ENCODE measurements at regions not wholly inside any gene's neighbourhood (a gene's known extent, or its start where the extent isn't known, plus 50 kb on each side); places are given as distances from the start of the nearest gene placed in this dataset.
"Not testable (repeated sequence)": the region's sequence is repeated elsewhere in the genome, so short reads cannot be mapped to it uniquely, and the experiment has no call there.

DNA sequence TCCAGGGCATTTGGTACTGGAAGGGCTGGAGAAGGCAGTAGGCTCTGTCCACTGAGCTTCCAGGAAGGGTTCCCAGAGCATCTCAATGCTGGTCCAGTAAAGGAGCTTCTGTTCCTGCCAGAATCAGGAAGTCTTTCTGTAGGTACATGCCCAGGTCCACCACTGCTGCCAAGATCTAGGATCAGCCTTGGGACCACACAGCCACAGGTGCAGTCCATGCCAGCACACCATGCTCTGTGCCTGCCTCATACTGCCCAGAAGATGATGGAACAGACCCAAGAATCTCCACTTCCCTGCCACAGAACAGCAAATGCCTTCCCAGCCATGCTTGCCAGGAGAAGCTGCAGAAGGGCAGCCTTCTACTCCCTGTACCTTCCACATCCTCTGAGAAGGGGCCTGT lies 89.3 kb downstream of the CDRT15L2 start:
- H3K27me3 Mint-ChIP-seq; H3K4me1 Mint-ChIP-seq; H3K27ac Mint-ChIP-seq; DNase-seq; H3K4me3 Mint-ChIP-seq; ATAC-seq; H3K9me3 ChIP-seq (ENCODE audit: control insufficient read depth, low read length, poor library complexity, severe bottlenecking); H3K36me3 Mint-ChIP-seq (ENCODE audit: low read depth): not testable (repeated sequence)

DNA sequence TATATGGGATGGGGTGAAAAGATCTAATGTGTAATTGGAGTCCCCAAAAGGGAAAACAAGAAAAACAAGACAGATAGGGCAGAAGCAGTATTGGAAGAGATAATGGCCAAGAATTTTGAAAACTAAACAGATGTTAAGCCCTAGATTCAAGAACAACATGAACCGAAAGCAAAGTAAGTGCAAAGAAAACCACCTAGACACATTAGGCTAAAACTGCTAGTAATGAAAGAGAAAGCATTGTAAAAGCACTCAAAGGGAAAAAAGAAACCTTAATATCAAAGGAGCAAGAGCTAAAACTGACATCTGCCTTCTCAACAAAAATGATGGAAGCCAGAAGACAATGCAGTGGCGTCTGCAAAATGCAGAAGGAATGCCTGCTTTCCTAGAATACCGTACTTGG lies 91.0 kb downstream of the CDRT15L2 start:
- not testable (repeated sequence) for H3K36me3 Mint-ChIP-seq (ENCODE audit: low read depth); DNase-seq; H3K27me3 Mint-ChIP-seq; H3K27ac Mint-ChIP-seq; H3K4me1 Mint-ChIP-seq; H3K4me3 Mint-ChIP-seq; H3K9me3 ChIP-seq (ENCODE audit: control insufficient read depth, low read length, poor library complexity, severe bottlenecking); ATAC-seq

DNA sequence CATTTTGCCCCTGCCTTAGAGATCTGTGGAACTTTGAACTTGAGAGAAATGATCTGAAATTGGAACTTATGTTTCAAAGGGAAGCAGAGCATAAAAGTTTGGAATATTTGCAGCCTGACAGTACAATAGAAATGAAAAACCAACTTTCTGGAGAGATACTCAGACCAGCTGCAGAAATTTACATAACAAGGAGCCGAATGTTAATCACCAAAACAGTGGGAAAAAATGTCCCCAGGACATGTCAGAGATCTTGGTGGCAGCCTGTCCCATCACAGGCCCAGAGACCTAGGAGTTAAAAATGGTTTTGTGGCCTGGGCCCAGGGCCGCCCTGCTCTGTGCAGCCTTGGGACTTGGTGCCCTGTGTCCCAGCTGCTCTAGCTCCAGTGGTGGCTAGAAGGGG lies 94.8 kb downstream of the CDRT15L2 start:
- not testable (repeated sequence) for H3K27ac Mint-ChIP-seq, H3K4me3 Mint-ChIP-seq, ATAC-seq

DNA sequence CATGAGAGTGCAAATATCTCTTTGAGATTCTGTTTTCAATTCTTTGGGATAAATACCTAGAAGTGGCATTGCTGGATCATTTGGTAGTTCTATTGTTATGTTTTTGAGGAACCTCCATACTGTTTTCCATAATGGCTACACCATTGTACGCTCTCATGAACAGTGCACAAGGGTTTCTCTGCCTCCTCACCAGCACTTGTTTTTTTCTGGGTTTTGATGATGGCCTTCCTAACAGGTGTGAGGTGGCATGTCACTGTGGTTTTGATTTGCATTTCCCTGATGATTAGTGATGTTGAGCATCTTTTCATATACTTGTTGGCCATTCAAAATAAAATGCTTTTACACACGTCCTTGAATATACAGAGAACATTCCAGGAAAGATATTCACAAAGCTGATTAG lies 96.2 kb downstream of the CDRT15L2 start:
- H3K4me1 Mint-ChIP-seq; H3K9me3 ChIP-seq (ENCODE audit: control insufficient read depth, low read length, poor library complexity, severe bottlenecking); DNase-seq; ATAC-seq; H3K36me3 Mint-ChIP-seq (ENCODE audit: low read depth); H3K4me3 Mint-ChIP-seq; H3K27ac Mint-ChIP-seq; H3K27me3 Mint-ChIP-seq: not testable (repeated sequence)

More for the DNA sequence above, 94.8 kb downstream of the CDRT15L2 start:
- not testable (repeated sequence) for H3K27me3 Mint-ChIP-seq; H3K4me1 Mint-ChIP-seq; H3K36me3 Mint-ChIP-seq (ENCODE audit: low read depth); H3K9me3 ChIP-seq (ENCODE audit: control insufficient read depth, low read length, poor library complexity, severe bottlenecking); DNase-seq

DNA sequence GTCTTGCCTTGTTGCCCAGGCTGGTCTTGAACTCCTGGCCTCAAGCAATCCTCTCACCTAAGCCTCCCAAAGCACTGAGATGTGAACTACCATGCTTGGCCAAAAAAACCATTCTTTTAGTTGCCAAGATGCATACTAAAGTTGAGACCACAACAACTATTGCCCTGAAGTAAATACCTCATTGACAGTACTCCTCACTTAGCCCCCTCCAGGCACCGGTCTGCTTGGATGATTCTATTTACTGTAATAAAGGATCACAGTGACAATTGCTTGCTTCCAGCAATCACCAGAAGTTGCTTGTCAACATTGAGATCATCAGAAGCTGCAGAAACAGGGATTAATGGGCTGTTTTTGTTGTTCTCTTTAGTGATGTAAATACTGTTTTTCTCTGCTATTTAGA lies 97.1 kb downstream of the CDRT15L2 start:
- not testable (repeated sequence) for H3K36me3 Mint-ChIP-seq (ENCODE audit: low read depth); H3K4me3 Mint-ChIP-seq

DNA sequence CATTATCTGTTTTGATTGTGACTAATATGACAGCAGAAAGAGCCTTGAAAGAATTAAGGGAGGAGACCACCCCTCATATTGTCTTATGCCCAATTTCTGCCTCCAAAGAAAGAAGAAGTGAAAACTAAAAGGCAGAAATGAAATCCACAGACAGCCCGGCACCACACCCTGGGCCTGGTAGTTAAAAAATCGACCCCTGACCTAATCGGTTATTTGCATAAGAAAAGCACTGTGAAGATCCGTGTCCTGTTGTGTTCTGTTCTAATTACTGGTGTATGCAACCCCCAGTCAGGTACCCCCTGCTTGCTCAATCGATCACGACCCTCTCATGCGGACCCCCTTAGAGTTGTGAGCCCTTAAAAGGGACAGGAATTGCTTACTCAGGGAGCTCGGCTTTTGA lies 97.9 kb downstream of the CDRT15L2 start:
- not testable (repeated sequence) for H3K4me1 Mint-ChIP-seq; H3K4me3 Mint-ChIP-seq; H3K36me3 Mint-ChIP-seq (ENCODE audit: low read depth); ATAC-seq; H3K27me3 Mint-ChIP-seq; DNase-seq; H3K9me3 ChIP-seq (ENCODE audit: control insufficient read depth, low read length, poor library complexity, severe bottlenecking); H3K27ac Mint-ChIP-seq

More for the DNA sequence above, 97.1 kb downstream of the CDRT15L2 start:
- not testable (repeated sequence) for H3K27me3 Mint-ChIP-seq; H3K27ac Mint-ChIP-seq; H3K9me3 ChIP-seq (ENCODE audit: control insufficient read depth, low read length, poor library complexity, severe bottlenecking); DNase-seq; ATAC-seq; H3K4me1 Mint-ChIP-seq

DNA sequence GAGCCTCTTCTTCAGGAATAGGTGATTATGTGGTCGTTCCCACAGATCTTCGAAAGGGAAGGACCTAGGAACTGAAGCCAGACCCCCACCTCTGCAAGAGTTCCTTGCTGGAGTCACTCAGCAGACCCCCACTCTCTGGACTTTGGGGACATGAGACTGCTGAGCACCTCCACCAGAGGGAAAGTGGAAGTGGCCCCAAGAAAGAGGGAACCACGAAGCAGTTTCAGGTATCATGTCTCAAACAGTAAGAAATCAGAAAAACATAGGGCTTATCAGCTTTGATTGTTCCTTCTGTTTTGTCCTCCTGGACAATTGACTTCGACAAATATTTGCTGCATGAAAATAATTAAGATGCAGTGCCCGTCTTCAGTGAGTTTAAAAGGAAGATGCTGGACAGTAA lies 98.9 kb downstream of the CDRT15L2 start:
- not testable (repeated sequence) for ATAC-seq; DNase-seq; H3K27me3 Mint-ChIP-seq; H3K4me1 Mint-ChIP-seq; H3K4me3 Mint-ChIP-seq; H3K9me3 ChIP-seq (ENCODE audit: control insufficient read depth, low read length, poor library complexity, severe bottlenecking); H3K27ac Mint-ChIP-seq; H3K36me3 Mint-ChIP-seq (ENCODE audit: low read depth)

DNA sequence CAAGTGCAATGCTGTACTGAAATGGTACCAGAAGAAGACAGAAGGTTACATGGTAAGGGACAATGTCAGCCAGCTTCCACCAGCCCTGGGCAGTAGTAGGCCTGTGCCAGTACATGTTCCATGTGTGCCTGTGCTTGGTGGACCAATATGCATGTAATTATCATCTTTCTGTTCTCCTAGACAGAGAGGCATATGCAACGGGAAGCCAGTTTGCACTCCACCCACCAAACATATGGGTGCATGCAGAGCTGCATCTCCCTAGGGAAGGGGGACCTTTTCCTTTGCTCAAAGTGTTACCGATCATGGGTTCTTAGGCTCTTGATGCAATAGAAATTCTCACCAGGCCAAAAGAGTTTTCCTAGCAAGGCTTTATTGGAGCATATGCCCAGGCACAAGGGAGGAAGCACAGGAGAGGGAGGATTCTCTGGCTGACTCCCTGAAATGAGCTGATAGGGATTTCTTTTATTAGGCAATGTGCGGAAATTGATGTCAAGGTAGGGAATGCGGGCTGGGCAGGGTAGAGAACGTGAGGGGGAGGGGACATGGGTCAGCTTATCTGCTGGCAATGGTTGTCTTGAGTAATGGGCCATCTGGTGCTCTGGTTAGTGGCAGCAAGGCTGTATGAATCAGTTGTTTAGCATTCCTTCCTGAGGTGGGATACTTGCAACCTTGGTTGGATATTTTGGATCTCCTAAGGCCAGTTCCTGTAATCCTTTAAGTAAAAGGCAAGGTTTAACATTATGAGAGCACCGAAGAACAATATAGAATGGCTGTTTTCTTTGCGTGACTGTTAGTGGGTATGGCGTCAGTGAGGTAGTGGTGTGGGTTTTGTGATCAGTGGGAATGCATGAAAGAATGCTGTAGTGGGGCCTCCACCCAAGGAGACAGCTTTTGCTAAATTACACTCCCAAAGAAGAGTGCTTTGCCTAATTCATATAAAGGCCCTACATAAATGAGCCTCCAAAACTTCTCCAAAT lies 102.5 kb downstream of the CDRT15L2 start:
- H3K27me3 Mint-ChIP-seq; H3K4me1 Mint-ChIP-seq; DNase-seq; H3K27ac Mint-ChIP-seq; H3K9me3 ChIP-seq (ENCODE audit: control insufficient read depth, low read length, poor library complexity, severe bottlenecking); ATAC-seq; H3K4me3 Mint-ChIP-seq; H3K36me3 Mint-ChIP-seq (ENCODE audit: low read depth): not testable (repeated sequence)

DNA sequence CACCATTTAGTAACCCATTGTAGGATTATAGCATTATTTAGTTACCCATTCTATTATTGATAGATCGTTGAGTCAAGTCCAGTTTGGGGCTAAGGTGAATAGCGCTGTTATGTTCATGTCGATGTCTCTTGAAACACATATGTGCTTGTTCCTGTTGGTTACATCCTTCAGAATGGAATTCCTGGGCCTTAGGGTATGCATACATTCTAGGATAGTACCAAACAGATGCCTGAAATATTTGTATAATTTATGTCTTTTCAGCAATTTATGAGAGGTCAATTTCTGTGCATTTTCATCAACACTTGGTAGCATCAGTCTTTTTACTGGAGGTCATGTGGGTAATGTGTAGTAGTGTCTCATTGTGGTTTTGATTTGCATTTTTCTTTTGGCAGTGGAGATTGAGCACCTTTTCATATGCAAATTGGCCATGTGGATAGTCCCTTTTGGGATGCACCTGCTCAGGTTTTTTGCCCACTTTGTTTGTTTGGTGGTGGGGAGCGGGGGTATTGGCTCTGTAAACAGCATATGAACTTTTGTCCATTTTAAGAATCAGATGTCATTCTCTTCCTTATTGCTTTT lies 104.2 kb downstream of the CDRT15L2 start:
- not testable (repeated sequence) for H3K27ac Mint-ChIP-seq; H3K4me3 Mint-ChIP-seq; H3K27me3 Mint-ChIP-seq; H3K36me3 Mint-ChIP-seq (ENCODE audit: low read depth); DNase-seq; H3K4me1 Mint-ChIP-seq; ATAC-seq; H3K9me3 ChIP-seq (ENCODE audit: control insufficient read depth, low read length, poor library complexity, severe bottlenecking)

DNA sequence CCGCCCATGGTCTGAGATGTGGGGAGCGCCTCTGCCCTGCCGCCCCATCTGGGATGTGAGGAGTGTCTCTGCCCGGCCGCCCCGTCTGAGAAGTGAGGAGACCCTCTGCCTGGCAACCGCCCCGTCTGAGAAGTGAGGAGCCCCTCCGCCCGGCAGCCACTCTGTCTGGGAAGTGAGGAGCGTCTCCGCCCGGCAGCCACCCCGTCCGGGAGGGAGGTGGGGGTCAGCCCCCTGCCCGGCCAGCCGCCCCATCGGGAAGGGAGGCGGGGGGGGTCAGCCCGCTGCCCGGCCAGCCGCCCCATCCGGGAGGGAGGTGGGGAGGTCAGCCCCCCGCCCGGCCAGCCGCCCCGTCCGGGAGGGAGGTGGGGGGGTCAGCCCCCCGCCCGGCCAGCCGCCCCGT lies 105.5 kb downstream of the CDRT15L2 start:
- not testable (repeated sequence) for DNase-seq; ATAC-seq; H3K9me3 ChIP-seq (ENCODE audit: control insufficient read depth, low read length, poor library complexity, severe bottlenecking); H3K27ac Mint-ChIP-seq; H3K36me3 Mint-ChIP-seq (ENCODE audit: low read depth); H3K4me1 Mint-ChIP-seq; H3K4me3 Mint-ChIP-seq; H3K27me3 Mint-ChIP-seq

DNA sequence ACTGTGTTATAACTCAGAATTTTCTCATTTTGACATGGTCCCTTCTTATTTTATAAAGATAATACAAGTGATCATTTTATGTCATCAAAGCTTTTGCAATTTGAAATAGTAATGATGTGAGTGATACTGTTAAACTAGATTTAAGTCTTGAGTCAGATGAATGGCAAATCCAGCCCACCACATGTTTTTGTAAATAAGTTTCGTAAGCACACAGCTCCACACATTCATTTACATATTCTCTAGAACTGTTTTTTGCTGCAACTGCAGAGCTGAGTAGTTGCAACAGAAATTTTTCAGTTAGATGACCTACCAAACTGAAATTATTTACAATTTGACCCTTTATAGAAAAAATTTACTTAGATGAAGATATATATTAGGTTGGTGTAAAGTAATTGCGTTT lies 108.1 kb downstream of the CDRT15L2 start:
- ATAC-seq; H3K27me3 Mint-ChIP-seq; H3K36me3 Mint-ChIP-seq (ENCODE audit: low read depth); H3K4me1 Mint-ChIP-seq; H3K27ac Mint-ChIP-seq; DNase-seq; H3K9me3 ChIP-seq (ENCODE audit: control insufficient read depth, low read length, poor library complexity, severe bottlenecking); H3K4me3 Mint-ChIP-seq: not testable (repeated sequence)

DNA sequence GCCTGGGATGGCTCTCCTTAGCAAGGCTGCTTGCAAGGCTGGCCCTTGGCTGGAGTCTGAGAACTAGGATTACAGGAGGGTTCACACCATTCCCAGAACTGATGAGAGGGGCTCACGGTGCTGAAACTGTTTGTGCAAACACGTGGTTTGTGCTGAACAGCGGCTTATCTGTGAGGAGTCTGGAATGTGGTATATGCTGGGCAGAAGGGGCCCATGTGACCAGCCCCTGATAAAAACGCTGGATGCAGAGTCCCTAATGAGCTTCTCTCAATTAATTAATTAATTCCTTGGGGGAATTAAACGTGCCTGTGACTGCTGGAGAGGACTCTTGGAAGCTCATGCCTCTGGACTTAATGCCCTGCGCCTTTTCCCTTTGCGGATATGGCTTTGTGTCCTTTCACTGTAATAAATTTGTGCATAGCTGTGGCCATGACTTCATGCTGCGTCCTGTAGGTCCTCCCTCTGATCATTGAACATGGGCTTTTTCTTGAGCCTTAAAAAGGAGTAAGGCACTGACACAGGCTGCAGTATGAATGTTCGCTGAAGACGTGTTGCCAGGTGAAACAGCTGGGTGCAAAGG lies 109.7 kb downstream of the CDRT15L2 start:
- not testable (repeated sequence) for H3K27ac Mint-ChIP-seq; H3K9me3 ChIP-seq (ENCODE audit: control insufficient read depth, low read length, poor library complexity, severe bottlenecking); H3K27me3 Mint-ChIP-seq; ATAC-seq; H3K4me1 Mint-ChIP-seq; H3K4me3 Mint-ChIP-seq; DNase-seq; H3K36me3 Mint-ChIP-seq (ENCODE audit: low read depth)

DNA sequence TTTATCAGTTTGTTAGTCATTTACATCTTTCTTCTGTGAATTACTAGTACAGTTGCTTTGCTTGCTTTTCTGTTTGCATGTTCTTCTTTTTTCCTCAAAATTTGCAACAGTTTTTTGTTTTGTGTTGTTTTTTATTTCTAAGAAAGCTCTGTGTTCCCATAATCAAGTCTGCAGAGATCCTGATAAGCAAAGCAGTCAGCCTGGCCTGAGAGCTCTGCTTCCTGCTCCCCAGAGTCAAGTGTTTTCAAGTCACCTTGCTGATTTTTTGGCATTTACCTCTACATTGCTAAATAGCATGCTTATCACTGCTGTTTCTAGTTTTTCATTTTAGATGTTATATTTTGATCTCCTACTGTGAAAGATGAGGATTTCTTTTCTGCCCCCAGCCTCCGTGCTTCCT lies 113.2 kb downstream of the CDRT15L2 start:
- DNase-seq; H3K4me1 Mint-ChIP-seq; H3K27ac Mint-ChIP-seq; H3K36me3 Mint-ChIP-seq (ENCODE audit: low read depth); ATAC-seq; H3K4me3 Mint-ChIP-seq; H3K9me3 ChIP-seq (ENCODE audit: control insufficient read depth, low read length, poor library complexity, severe bottlenecking): not testable (repeated sequence)
- peaks cover 12% of the 10 kb centered on the region for H3K27me3 Mint-ChIP-seq

Data from T-helper 17 cell (primary cell).